ENCODE measurements at regions not wholly inside any gene's neighbourhood (a gene's known extent, or its start where the extent isn't known, plus 50 kb on each side); places are given as distances from the start of the nearest gene placed in this dataset.
"Not testable (repeated sequence)": the region's sequence is repeated elsewhere in the genome, so short reads cannot be mapped to it uniquely, and the experiment has no call there.

DNA sequence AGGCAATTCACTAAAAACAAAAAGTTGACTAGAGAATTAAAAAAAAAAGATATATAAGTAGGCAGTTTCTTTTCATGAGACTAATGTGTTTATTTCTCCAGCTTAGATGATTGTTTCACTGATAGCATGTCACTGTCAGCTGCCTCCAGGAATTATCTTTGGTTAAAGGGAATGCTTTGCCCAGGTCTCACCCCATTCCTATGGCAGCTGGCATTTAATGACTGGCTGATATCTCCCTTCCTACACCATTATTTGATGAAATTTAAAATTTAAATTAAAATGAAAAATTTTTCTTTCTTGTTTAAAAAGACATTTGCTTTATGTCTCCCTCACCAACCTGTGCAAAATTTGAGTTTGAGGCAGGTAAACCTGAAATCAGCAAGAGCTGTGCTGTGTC lies 214.5 kb upstream of the PRSS1 start:
- DNase-seq (ENCODE audit: low read depth in 2 of 2), result no peak

DNA sequence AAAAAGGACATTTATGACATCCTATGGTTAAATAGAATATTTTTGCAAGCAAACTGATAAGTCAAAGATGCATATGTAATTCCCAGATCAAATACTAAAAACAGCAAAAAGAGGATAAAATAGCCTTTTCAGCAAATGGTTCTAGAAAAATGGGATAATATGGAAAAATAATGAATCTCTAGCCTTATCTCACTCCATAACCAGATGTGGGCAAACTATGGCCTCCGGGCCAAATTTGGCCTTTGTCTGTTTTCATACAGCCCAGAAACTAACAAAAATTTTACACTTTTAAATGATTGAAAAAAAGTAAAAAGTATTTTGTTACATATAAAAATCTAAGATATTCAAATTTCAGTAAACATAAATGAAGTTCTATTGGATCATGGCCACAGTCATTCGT lies 215.4 kb upstream of the PRSS1 start:
- no peak for DNase-seq (ENCODE audit: low read depth in 2 of 2)

- no peak for DNase-seq (ENCODE audit: low read depth in 2 of 2)
These were observed 219.7 kb upstream of the PRSS1 start for GRCh38 chr7:142529591-142529990.

DNA sequence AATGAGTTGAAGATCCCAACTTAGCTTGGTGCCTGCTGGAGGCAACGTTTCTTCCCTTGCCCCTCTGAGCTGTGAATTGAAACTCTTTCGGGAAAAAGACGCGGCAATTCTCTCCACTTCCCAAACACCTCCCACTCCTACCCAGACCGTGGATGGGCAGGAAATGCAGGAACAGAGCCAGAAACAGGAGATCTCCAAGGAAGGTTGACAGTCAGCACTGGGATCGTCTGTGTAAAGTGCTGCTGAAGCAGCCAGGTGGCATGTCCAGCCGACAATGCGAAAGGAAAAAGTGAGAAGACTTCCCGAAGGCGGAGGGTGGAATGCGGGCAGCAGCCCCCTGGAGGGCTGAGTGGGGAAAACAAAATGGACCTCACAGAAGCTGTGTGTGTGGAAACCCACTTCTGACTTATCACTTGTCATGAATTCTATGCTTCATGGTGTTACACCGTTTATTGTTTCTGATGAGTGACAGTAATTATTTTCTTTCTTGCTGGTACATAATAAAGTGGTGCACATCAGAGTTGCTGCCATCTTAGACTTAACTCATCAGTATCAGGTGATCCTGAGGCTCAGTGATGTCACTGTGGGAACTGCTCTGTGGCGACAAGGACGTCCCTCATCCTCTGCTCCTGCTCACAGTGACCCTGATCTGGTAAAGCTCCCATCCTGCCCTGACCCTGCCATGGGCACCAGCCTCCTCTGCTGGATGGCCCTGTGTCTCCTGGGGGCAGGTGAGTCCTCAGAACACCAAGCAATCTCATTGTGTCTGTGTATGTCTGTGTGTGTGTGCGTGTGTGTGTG lies 220.5 kb upstream of the PRSS1 start:
- no peak for DNase-seq (ENCODE audit: low read depth in 2 of 2)

GRCh38 chr7:142523821-142524460 lies 225.3 kb upstream of the PRSS1 start:
- DNase-seq (ENCODE audit: low read depth in 2 of 2), result no peak

DNA sequence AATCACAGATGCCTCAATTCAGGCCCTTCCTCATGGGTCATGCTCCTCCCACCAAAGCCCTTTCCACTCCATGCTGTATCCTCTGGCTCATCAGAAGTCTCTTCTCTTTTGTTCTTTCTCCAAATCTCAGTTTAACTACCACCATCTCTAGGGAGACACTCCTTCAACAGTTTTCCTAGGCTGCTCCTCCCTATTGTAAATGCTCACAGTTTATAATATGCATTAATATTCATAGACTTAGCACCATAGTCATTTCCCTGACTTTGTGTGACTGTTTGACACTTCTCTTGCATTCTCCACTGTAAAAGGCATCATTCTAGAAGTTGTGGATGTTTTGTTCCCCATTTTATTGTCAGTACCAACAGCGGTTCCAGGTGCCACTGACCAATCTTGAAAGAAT lies 226.5 kb upstream of the PRSS1 start:
- no peak for DNase-seq (ENCODE audit: low read depth in 2 of 2)

- DNase-seq (ENCODE audit: low read depth in 2 of 2), result not testable (repeated sequence)
These were observed 228.4 kb upstream of the PRSS1 start for GRCh38 chr7:142520885-142521284.

DNA sequence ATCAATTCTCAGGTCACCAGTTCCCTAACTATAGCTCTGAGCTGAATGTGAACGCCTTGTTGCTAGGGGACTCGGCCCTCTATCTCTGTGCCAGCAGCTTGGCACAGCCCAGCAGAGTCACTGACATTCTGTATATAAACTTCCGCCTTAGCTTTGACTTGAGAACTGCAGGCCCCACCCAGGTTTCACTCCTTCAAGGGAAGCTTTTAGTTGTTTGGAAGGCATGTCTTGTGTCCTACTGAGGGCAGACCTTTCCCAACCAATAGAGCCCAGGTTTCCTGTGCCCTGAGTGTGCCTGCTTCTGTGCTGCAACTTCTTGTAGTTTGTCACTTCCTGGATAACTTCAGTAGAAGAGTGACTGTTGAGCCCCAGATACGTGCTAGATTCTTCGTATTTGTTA lies 228.8 kb upstream of the PRSS1 start:
- not testable (repeated sequence) for DNase-seq (ENCODE audit: low read depth in 2 of 2)

DNA sequence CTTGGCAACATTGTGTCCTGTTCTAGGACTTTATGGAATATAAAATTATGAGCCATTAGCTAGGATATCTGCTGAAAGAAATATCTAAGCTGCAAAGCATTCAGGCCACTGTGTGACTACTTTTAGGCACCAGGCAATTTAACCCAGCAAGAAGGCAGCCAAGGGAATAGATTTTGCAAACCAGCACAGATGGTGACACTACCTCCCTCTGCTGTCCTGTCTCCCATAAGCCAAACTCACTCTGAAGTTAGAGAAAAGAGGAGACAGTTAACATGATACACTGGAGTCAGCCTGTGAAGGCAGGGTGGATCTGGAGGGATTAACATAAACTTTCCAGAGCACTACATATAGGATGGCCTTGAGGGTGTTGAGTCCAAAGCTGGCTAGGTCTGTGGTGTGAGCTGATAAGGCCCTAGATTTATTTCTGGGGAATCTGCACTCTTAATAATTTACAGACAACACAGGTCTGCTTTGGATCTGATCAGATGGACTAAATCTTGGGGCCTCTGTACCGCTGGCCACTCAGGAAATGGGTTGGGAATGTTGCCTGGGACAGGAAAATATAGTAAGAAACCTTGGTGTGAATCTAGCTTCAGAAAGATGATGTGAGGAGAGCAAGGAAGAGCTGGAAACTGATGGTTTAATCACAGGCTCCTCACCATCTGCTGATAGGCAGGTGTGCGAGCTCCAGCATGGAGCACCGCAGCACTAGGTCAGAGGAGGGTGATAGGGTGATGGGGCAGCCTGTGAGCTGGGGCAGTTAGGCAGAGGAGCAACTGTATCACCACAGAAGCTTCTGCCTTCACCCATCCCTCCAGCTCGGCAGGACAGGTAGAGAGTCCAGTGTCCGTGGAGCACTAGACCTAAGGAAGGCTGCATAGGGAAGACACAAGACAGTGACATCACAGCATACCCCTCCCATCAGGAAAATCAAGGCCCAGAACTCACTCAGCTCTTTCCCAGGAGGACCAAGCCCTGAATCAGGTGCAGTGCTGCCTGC lies 229.9 kb upstream of the PRSS1 start:
- DNase-seq (ENCODE audit: low read depth in 2 of 2), result no peak

DNA sequence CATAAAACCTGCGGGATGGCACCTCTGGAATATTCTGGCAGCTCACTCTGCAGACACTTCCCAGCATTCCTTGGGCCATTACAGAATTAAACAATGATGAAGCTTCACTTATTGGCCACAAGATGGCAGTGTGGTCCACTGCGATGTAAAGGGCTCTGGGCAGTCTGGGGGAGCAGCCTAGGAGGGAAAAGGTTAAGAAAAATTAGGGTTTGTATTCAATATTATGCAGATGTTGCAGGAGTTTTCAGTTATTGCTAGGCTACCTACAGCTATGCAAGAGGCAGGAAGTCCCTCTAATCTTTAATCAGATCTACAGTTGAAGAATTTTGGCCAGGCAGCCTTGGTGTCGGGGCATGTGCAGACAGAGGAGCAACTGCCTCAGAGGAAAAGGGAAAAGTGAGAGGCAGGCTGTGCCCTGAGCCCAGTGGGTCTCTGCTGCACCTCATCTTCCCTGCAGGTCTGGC lies 233.2 kb upstream of the PRSS1 start:
- DNase-seq (ENCODE audit: low read depth in 2 of 2), result no peak

DNA sequence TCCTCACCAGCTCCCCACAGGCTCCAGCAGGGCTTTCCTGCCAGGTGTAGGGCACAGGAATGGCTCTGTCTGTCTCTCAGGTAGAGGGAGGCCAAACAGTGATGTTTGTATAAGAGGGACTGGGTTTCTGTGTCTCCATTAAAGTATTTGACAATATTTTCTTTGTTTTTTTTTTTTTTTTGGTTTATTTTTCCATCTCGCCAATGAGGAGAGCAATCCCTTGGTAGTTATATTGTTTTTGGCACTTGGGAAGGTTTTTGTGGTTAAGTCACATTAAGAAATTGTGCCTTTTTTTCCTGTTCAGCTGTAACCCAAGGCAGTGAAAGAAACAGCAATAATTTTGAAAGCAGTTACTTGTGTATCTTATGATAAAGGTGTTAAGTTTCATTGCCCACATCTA lies 234.6 kb upstream of the PRSS1 start:
- DNase-seq (ENCODE audit: low read depth in 2 of 2), result not testable (repeated sequence)

- DNase-seq (ENCODE audit: low read depth in 2 of 2), result no peak
These were observed 235.9 kb upstream of the PRSS1 start for GRCh38 chr7:142513178-142513955.

DNA sequence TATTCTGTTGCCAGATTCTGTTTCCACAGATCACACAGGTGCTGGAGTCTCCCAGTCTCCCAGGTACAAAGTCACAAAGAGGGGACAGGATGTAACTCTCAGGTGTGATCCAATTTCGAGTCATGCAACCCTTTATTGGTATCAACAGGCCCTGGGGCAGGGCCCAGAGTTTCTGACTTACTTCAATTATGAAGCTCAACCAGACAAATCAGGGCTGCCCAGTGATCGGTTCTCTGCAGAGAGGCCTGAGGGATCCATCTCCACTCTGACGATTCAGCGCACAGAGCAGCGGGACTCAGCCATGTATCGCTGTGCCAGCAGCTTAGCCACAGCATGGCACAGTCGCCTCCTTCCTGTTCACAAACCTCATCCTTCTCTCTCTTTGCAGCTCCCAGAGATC lies 237.5 kb upstream of the PRSS1 start:
- DNase-seq (ENCODE audit: low read depth in 2 of 2), result no peak

DNA sequence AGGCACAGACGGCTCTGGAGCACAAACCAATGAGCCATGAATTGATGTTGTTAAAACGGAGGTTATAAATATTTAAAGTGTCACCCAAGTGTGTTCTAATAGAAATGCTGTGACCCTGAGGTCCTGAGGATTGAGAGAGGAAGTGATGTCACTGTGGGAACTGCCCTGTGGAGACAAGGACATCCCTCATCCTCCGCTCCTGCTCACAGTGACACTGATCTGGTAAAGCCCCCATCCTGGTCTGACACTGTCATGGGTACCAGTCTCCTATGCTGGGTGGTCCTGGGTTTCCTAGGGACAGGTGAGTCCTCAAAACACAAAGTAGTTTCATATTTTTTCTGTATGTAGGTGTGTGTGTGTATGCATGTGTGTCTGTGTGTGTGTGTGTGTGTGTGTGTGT lies 237.9 kb upstream of the PRSS1 start:
- no peak for DNase-seq (ENCODE audit: low read depth in 2 of 2)

GRCh38 chr7:142509235-142509634 lies 240.0 kb upstream of the PRSS1 start:
- DNase-seq (ENCODE audit: low read depth in 2 of 2), result not testable (repeated sequence)

GRCh38 chr7:142508251-142508650 lies 241.0 kb upstream of the PRSS1 start:
- no peak for DNase-seq (ENCODE audit: low read depth in 2 of 2)

DNA sequence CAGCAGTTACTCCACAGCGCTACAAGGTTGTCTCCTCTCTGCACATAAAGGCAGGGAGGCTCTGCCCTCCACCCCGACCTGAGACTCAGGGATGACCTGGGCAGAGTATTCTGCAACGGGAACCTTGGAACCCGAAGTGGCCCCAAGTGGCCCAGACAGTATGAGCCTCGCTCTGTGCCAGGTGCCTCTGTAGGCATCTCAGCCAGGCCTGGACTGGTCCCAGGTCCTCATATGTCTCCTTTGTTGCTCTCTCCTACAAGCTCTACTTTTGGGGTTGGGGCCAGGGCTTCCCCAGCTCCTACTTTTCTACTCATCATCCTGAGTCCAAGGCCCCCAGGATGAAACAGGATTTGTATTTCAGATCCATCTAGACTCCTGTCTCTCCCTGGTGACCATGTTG lies 241.5 kb upstream of the PRSS1 start:
- DNase-seq (ENCODE audit: low read depth in 2 of 2), result no peak

- DNase-seq (ENCODE audit: low read depth in 2 of 2), result not testable (repeated sequence)
These were observed 242.2 kb upstream of the PRSS1 start for GRCh38 chr7:142507066-142507465.

DNA sequence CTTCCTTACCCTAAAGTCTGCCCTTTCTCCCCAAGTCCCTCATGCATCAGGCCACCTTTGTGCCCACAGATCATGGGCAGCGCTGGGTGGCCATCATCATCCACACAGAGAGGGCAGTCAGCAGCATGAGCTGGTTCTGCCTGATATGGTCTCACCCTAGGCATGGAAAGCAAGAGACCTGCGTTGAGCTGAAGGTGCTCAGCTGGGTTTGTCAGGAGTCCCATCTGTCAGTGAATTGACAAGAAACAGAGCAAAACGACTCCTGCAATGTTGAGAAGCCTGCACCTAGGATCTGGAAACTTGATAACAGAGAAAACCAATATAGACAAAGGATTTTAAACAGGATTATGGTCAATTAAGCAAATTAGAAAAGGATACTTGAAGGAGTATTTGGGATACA lies 242.7 kb upstream of the PRSS1 start:
- no peak for DNase-seq (ENCODE audit: low read depth in 2 of 2)

- not testable (repeated sequence) for DNase-seq (ENCODE audit: low read depth in 2 of 2)
These were observed 245.3 kb upstream of the PRSS1 start for GRCh38 chr7:142503949-142504348.

DNA sequence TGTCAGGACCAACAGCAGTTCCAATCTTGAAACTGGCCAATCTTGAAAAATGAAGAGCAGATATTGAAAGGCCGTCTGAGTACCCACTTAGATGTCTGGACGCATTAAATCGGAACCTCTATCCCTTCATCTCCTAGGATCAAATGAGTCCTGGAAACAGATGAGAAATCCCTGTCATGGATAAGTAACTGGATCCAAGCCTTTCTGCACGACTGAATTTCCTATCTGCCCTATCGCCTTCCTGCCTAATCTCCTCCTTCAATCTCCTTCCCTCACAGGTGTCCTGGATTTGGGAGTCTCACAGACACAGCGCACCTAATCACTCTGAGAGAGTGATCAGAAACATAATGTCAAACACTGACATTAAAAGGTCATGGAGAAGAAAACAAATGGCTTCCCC lies 245.2 kb upstream of the PRSS58 start:
- no peak for DNase-seq (ENCODE audit: low read depth in 2 of 2)

All from stimulated activated CD4-positive, alpha-beta T cell treated with anti-CD3 and anti-CD28 coated beads, Interleukin-12 subunit alpha, Interleukin-12 subunit beta, amount 100 ng/mL, for 24 hours (primary cell).